ENCODE measurements at regions not wholly inside any gene's neighbourhood (a gene's known extent, or its start where the extent isn't known, plus 50 kb on each side); places are given as distances from the start of the nearest gene placed in this dataset.
"Not testable (repeated sequence)": the region's sequence is repeated elsewhere in the genome, so short reads cannot be mapped to it uniquely, and the experiment has no call there.

DNA sequence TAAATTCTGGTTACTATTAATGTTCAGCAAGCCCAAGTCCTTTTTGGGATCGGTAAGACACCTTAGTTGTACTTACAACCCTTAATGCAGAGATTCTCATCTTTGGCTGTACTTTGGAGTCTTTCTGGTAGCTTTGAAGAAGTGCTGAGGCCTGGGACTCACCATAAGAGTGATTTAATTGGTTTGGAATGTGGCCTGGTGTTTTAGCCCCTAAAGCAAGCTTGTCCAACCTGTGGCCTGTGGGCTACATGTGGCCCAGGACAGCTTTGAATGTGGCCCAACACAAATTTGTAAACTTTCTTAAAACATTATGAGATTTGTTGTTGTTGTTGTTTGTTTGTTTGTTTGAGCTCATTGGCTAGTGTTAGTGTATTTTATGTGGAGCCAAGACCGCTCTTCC lies 215.3 kb downstream of the ZIC5 start:
- Histone ChIP-seq H3K79me2 (ENCODE audit: low read length) (no peaks in the 10 kb centered on the region), H3K9me3 (ENCODE audit: insufficient read depth, low read length) (peaks cover 13% of the 10 kb centered on the region; the same call in 1 of the 2 replicates), H2AFZ (ENCODE audit: low read depth, low read length) (no peak overlapping the region), H3K9ac (ENCODE audit: low read length) (no peak overlapping the region), H3K27me3 (ENCODE audit: low read depth, low read length) (no peaks in the 10 kb centered on the region), H4K20me1 (ENCODE audit: insufficient read depth, low read length) (no peaks in the 10 kb centered on the region), H3K36me3 (replicated peaks; ENCODE audit: low read depth, low read length) (no peaks in the 10 kb centered on the region), H3K4me1 (ENCODE audit: low read length) (no peaks in the 10 kb centered on the region), H3K4me3 (ENCODE audit: low read length) (no peak overlapping the region), H3K27ac (ENCODE audit: low read length) (no peak overlapping the region), H3K4me2 (ENCODE audit: low read length) (no peak overlapping the region)
- no peak for TF ChIP-seq EZH2phosphoT487 (IDR thresholded peaks at IDR 0.05; ENCODE audit: low read depth)
- TF ChIP-seq, protein P1, sequence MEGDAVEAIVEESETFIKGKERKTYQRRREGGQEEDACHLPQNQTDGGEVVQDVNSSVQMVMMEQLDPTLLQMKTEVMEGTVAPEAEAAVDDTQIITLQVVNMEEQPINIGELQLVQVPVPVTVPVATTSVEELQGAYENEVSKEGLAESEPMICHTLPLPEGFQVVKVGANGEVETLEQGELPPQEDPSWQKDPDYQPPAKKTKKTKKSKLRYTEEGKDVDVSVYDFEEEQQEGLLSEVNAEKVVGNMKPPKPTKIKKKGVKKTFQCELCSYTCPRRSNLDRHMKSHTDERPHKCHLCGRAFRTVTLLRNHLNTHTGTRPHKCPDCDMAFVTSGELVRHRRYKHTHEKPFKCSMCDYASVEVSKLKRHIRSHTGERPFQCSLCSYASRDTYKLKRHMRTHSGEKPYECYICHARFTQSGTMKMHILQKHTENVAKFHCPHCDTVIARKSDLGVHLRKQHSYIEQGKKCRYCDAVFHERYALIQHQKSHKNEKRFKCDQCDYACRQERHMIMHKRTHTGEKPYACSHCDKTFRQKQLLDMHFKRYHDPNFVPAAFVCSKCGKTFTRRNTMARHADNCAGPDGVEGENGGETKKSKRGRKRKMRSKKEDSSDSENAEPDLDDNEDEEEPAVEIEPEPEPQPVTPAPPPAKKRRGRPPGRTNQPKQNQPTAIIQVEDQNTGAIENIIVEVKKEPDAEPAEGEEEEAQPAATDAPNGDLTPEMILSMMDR (IDR thresholded peaks at IDR 0.05; ENCODE audit: low read depth, low read length): no peak

DNA sequence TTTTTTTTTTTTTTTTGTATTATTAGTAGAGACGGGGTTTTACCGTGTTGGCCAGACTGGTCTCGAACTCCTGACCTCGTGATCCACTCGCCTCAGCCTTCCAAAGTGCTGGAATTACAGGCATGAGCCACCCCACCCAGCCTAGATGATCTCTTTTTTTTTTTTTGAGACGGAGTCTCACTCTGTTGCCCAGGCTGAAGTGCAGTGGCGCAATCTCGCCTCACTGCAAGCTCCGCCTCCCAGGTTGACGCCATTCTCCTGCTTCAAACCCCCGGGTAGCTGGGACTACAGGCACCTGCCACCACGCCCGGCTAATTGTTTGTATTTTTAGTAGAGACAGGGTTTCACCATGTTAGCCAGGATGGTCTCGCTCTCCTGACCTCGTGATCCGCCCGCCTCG lies 216.8 kb downstream of the ZIC5 start:
- H3K9me3 ChIP-seq (ENCODE audit: insufficient read depth, low read length); H3K4me3 ChIP-seq (ENCODE audit: low read length); H3K27ac ChIP-seq (ENCODE audit: low read length); H3K4me2 ChIP-seq (ENCODE audit: low read length); H2AFZ ChIP-seq (ENCODE audit: low read depth, low read length); H4K20me1 ChIP-seq (ENCODE audit: insufficient read depth, low read length); H3K36me3 ChIP-seq (replicated peaks; ENCODE audit: low read depth, low read length); H3K9ac ChIP-seq (ENCODE audit: low read length); H3K27me3 ChIP-seq (ENCODE audit: low read depth, low read length); H3K79me2 ChIP-seq (ENCODE audit: low read length); H3K4me1 ChIP-seq (ENCODE audit: low read length): not testable (repeated sequence)

GRCh38 chr13:99752373-99752772 lies 219.2 kb downstream of the ZIC5 start:
- TF ChIP-seq EZH2phosphoT487 (IDR thresholded peaks at IDR 0.05; ENCODE audit: low read depth): no peak
- TF ChIP-seq, protein P1 (IDR thresholded peaks at IDR 0.05; ENCODE audit: low read depth, low read length): no peak
- no peaks in the 10 kb centered on the region for H3K79me2 ChIP-seq (ENCODE audit: low read length)
- H2AFZ ChIP-seq (ENCODE audit: low read depth, low read length): no peak overlapping the region
- H3K36me3 ChIP-seq (replicated peaks; ENCODE audit: low read depth, low read length): no peaks in the 10 kb centered on the region
- no peak overlapping the region for H3K4me3 ChIP-seq (ENCODE audit: low read length)
- H3K4me1 ChIP-seq (ENCODE audit: low read length): no peaks in the 10 kb centered on the region
- no peak overlapping the region for H3K9ac ChIP-seq (ENCODE audit: low read length)
- no peaks in the 10 kb centered on the region for H3K27me3 ChIP-seq (ENCODE audit: low read depth, low read length)
- no peak overlapping the region for H3K4me2 ChIP-seq (ENCODE audit: low read length)
- no peaks in the 10 kb centered on the region for H3K9me3 ChIP-seq (ENCODE audit: insufficient read depth, low read length)
- no peak overlapping the region for H3K27ac ChIP-seq (ENCODE audit: low read length)
- no peaks in the 10 kb centered on the region for H4K20me1 ChIP-seq (ENCODE audit: insufficient read depth, low read length)

DNA sequence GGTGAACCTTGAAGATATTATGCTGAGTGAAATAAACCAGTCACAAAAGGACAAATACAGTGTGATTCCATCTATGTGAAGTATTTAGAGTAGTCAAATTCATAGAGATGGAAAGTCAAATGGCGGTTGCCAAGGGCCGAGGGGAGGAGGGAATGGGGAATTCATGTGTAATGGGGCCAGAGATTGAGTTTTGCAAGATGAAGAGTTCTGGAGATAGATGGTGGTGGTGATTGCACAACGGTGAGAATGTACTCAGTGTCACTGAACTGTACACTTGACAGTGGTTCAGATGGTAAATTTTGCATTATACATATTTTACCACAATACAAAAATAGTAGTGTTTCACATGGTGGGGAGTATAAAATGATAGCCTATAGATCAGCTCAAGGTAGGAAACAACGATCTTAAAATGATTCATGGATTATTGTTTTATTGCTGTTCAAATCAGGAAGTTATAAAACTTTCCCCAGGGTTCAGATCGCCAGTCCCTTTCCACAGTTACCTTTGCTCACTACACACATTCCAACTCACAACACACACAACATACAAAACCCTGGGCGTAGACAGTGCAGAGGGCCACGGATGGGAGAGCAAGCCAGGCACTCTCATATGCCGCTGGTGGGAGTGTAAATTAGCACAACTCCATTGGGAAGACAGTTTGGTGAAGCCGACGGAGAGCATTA lies 219.9 kb downstream of the ZIC5 start:
- no peak for TF ChIP-seq EZH2phosphoT487 (IDR thresholded peaks at IDR 0.05; ENCODE audit: low read depth)
- TF ChIP-seq, protein P1 (IDR thresholded peaks at IDR 0.05; ENCODE audit: low read depth, low read length): no peak
- Histone ChIP-seq H3K4me1 (ENCODE audit: low read length) (no peaks in the 10 kb centered on the region), H2AFZ (ENCODE audit: low read depth, low read length) (no peak overlapping the region), H3K4me2 (ENCODE audit: low read length) (no peak overlapping the region), H3K79me2 (ENCODE audit: low read length) (no peaks in the 10 kb centered on the region), H3K9ac (ENCODE audit: low read length) (no peak overlapping the region), H3K27ac (ENCODE audit: low read length) (no peak overlapping the region), H3K27me3 (ENCODE audit: low read depth, low read length) (no peaks in the 10 kb centered on the region), H3K9me3 (ENCODE audit: insufficient read depth, low read length) (no peaks in the 10 kb centered on the region), H3K4me3 (ENCODE audit: low read length) (no peak overlapping the region), H3K36me3 (replicated peaks; ENCODE audit: low read depth, low read length) (no peaks in the 10 kb centered on the region), H4K20me1 (ENCODE audit: insufficient read depth, low read length) (no peaks in the 10 kb centered on the region)
